ENCODE measurements at regions not wholly inside any gene's neighbourhood (a gene's known extent, or its start where the extent isn't known, plus 50 kb on each side); places are given as distances from the start of the nearest gene placed in this dataset.

- TF ChIP-seq, protein P1, sequence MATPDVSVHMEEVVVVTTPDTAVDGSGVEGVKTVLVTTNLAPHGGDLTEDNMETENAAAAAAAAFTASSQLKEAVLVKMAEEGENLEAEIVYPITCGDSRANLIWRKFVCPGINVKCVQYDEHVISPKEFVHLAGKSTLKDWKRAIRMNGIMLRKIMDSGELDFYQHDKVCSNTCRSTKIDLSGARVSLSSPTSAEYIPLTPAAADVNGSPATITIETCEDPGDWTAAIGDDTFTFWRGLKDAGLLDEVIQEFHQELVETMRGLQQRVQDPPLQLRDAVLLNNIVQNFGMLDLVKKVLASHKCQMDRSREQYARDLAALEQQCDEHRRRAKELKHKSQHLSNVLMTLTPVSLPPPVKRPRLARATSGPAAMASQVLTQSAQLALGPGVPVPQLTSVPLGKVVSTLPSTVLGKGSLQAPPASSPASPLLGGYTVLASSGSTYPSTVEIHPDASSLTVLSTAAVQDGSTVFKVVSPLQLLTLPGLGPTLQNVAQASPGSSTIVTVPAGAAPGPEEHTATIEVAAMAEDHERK (CRISPR knock-in tag; IDR thresholded peaks at IDR 0.05; ENCODE audit: low read depth), result no peak
- TF ChIP-seq BCL6 (CRISPR knock-in tag; IDR thresholded peaks at IDR 0.05) (no peak), MLLT10 (CRISPR knock-in tag; IDR thresholded peaks at IDR 0.05) (no peak)
Measured at GRCh38 chr9:102205251-102205650, 466.8 kb upstream of the GRIN3A start (continued).

GRCh38 chr9:102202126-102202525 lies 463.7 kb upstream of the GRIN3A start:
- DNase-seq (ENCODE audit: low spot score), result no peak
- Histone ChIP-seq H3K36me3 (replicated peaks in 1 of 2; ENCODE audit: control insufficient read depth in 1 of 2, insufficient read depth in 2 of 2, low read length in 2 of 2) (no peaks in the 10 kb centered on the region), H3K27ac (ENCODE audit: extremely low read length, insufficient read depth, low read length) (no peak overlapping the region), H3K4me2 (ENCODE audit: low read depth, low read length) (no peak overlapping the region), H3K79me2 (ENCODE audit: insufficient read depth, low read length) (no peaks in the 10 kb centered on the region), H3K9ac (ENCODE audit: insufficient read depth, low read depth, low read length) (no peak overlapping the region), H3K4me1 (ENCODE audit: insufficient read depth, low read length) (no peaks in the 10 kb centered on the region), H3K27me3 (ENCODE audit: control insufficient read depth in 1 of 2, insufficient read depth in 2 of 2, low read length in 2 of 2) (no peaks in the 10 kb centered on the region), H2AFZ (ENCODE audit: low read length) (no peak overlapping the region), H3K4me3 (replicated peaks in 1 of 3; ENCODE audit: insufficient read depth in 1 of 3, low read depth in 2 of 3, low read length in 3 of 3) (no peak overlapping the region), H3K9me3 (ENCODE audit: low read length) (no peaks in the 10 kb centered on the region), H4K20me1 (ENCODE audit: insufficient read depth, low read length) (no peaks in the 10 kb centered on the region)
- in situ Hi-C loops (cut with HindIII; ENCODE audit: extremely low pct_ligation_motif_present, low pct_unique_long_range_greater_than_20kb), result no loop called here
- POLR2A ChIA-PET, result no interaction called here
- WGBS (ENCODE audit: low lambda C conversion rate), result 5% methylated on average over 1 of the region's 1 CpG
- ATAC-seq, result no peak
- no TSS peak for BruUV-seq (replicated peaks)
- FAIRE-seq, result no peak
- CTCF ChIA-PET (ENCODE audit: low intra/inter-chr PET ratio, low total read pairs), result no interaction called here
- intact Hi-C loops (cut with micrococcal nuclease; ENCODE audit: unreplicated experiment), result no loop called here
- TF ChIP-seq KMT2A (CRISPR knock-in tag; IDR thresholded peaks at IDR 0.05) (no peak), ZNF512B (CRISPR knock-in tag; IDR thresholded peaks at IDR 0.05; ENCODE audit: borderline replicate concordance) (no peak), NRL (CRISPR knock-in tag; IDR thresholded peaks at IDR 0.05; ENCODE audit: borderline replicate concordance) (no peak), HINFP (CRISPR knock-in tag; IDR thresholded peaks at IDR 0.05; ENCODE audit: low read depth) (no peak), ZNF841 (CRISPR knock-in tag; IDR thresholded peaks at IDR 0.05; ENCODE audit: borderline replicate concordance) (no peak), LCORL (IDR thresholded peaks at IDR 0.05) (no peak), LCORL (CRISPR knock-in tag; IDR thresholded peaks at IDR 0.05) (no peak), KAT8 (CRISPR knock-in tag; IDR thresholded peaks at IDR 0.05) (no peak), TBP (CRISPR knock-in tag; IDR thresholded peaks at IDR 0.05) (no peak), SAFB2 (CRISPR knock-in tag; IDR thresholded peaks at IDR 0.05; ENCODE audit: borderline replicate concordance, low read depth) (no peak)
- TF ChIP-seq, protein P2, sequence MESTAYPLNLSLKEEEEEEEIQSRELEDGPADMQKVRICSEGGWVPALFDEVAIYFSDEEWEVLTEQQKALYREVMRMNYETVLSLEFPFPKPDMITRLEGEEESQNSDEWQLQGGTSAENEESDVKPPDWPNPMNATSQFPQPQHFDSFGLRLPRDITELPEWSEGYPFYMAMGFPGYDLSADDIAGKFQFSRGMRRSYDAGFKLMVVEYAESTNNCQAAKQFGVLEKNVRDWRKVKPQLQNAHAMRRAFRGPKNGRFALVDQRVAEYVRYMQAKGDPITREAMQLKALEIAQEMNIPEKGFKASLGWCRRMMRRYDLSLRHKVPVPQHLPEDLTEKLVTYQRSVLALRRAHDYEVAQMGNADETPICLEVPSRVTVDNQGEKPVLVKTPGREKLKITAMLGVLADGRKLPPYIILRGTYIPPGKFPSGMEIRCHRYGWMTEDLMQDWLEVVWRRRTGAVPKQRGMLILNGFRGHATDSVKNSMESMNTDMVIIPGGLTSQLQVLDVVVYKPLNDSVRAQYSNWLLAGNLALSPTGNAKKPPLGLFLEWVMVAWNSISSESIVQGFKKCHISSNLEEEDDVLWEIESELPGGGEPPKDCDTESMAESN (CRISPR knock-in tag; conservative IDR thresholded peaks at IDR 0.05), result no peak
- TF ChIP-seq, protein P3, sequence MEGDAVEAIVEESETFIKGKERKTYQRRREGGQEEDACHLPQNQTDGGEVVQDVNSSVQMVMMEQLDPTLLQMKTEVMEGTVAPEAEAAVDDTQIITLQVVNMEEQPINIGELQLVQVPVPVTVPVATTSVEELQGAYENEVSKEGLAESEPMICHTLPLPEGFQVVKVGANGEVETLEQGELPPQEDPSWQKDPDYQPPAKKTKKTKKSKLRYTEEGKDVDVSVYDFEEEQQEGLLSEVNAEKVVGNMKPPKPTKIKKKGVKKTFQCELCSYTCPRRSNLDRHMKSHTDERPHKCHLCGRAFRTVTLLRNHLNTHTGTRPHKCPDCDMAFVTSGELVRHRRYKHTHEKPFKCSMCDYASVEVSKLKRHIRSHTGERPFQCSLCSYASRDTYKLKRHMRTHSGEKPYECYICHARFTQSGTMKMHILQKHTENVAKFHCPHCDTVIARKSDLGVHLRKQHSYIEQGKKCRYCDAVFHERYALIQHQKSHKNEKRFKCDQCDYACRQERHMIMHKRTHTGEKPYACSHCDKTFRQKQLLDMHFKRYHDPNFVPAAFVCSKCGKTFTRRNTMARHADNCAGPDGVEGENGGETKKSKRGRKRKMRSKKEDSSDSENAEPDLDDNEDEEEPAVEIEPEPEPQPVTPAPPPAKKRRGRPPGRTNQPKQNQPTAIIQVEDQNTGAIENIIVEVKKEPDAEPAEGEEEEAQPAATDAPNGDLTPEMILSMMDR (CRISPR knock-in tag; IDR thresholded peaks at IDR 0.05), result no peak

Data from HepG2 (cell line).